ENCODE measurements at regions not wholly inside any gene's neighbourhood (a gene's known extent, or its start where the extent isn't known, plus 50 kb on each side); places are given as distances from the start of the nearest gene placed in this dataset.

DNA sequence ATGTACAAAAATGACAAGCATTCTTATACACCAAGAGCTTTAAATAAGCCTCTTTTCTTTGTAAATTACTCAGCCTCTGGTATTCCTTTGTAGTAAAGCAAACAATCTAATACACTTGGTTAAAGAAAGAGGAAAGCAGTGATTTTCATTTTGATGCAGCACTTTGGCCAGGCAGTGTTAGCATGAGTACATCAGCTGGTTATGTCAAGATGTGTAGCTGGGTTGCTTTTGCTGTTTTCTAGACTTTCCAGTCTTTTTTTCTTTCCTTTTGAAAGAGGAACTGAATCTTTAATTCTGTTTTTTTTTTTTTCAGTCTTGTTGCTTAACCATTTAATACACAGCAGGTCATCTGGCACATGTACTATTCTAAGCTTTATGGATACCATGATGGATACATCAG is 167.1 kb upstream of the AADAT start:
- H3K9me3 ChIP-seq (ENCODE audit: control insufficient read depth in 2 of 2, low read length in 2 of 2): no peaks in the 10 kb centered on the region
- H3K9ac ChIP-seq (ENCODE audit: low read depth in 1 of 2, low read length in 2 of 2): no peak overlapping the region
- no peaks in the 10 kb centered on the region for H3K27me3 ChIP-seq (ENCODE audit: control insufficient read depth in 2 of 2, insufficient read depth in 2 of 2, low read length in 2 of 2)
- no peak overlapping the region for H3K27ac ChIP-seq (ENCODE audit: low read depth in 2 of 2, low read length in 2 of 2)
- no peak overlapping the region for H3K4me3 ChIP-seq (ENCODE audit: low read length in 2 of 2)
- H3K36me3 ChIP-seq (ENCODE audit: control insufficient read depth in 2 of 2, insufficient read depth in 2 of 2, low read length in 2 of 2): no peaks in the 10 kb centered on the region
- H3K4me1 ChIP-seq (ENCODE audit: control insufficient read depth in 2 of 2, insufficient read depth in 2 of 2, low read length in 2 of 2): no peaks in the 10 kb centered on the region

DNA sequence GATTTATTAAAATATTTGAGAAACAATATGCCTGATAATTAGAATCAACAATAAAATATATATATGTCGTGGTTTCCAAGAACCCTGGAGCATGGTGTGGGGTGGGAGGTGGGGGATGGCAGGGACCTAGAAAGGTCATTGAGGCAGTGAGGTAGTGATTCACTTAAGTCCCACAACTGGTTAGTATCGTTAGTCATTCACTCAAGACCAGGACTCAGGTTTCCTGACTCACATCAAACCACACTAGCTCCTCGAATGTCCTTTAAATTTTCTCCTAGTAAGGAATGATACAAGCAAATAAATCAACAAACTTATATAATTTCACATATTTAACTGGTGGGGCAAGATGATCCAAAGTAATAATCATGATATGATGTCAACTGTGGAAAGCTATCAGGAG is 158.8 kb upstream of the AADAT start:
- H3K27me3 ChIP-seq (ENCODE audit: control insufficient read depth in 2 of 2, insufficient read depth in 2 of 2, low read length in 2 of 2): no peaks in the 10 kb centered on the region
- H3K27ac ChIP-seq (ENCODE audit: low read depth in 2 of 2, low read length in 2 of 2): no peak overlapping the region
- H3K9me3 ChIP-seq (ENCODE audit: control insufficient read depth in 2 of 2, low read length in 2 of 2): no peaks in the 10 kb centered on the region
- peaks cover 0 to 11% of the 10 kb centered on the region in 2 donors for H3K4me1 ChIP-seq (ENCODE audit: control insufficient read depth in 2 of 2, insufficient read depth in 2 of 2, low read length in 2 of 2)
- no peak overlapping the region for H3K4me3 ChIP-seq (ENCODE audit: low read length in 2 of 2)
- H3K9ac ChIP-seq (ENCODE audit: low read depth in 1 of 2, low read length in 2 of 2): no peak overlapping the region
- H3K36me3 ChIP-seq (ENCODE audit: control insufficient read depth in 2 of 2, insufficient read depth in 2 of 2, low read length in 2 of 2): no peaks in the 10 kb centered on the region

DNA sequence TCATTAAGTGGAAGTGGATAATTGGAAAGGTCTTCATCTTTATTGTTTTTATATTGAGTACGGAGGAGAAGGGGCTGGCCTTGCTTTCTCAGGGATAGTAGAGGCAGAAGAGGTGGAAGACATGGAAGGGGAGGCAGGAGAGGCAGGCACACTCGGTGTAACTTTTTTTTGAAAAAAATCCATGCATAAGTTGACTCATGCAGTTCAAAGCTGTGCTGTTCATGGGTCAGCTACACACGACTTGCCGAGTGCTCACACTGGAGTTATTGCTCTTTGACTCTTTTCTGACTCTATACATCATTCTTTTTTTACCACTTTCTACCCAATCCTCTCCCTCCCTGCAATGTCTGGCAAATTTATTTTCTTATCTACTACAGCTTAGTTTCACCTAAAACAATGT is 158.3 kb upstream of the AADAT start:
- Histone ChIP-seq H3K27ac (ENCODE audit: low read depth in 2 of 2, low read length in 2 of 2) (no peak overlapping the region), H3K9ac (ENCODE audit: low read depth in 1 of 2, low read length in 2 of 2) (no peak overlapping the region), H3K9me3 (ENCODE audit: control insufficient read depth in 2 of 2, low read length in 2 of 2) (no peaks in the 10 kb centered on the region)

DNA sequence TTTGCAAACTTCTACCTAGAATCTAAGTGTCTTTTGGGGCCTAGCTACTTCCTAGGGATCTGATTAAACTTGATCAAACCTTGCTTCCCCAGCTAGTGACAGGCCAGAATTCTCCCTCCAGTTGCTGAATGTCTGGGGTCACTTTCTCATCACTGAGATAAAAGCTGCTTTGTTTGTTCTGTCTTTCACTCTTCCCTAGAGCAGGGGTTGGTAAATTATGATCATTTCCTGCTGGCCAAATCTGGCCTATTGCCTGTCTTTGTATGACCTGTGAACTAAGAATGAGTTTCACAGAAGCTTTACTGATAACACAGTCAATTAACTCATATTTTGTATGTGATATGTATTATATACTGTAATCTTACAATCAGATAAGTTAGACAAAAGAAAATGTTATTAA is 157.8 kb upstream of the AADAT start:
- H3K9ac ChIP-seq (ENCODE audit: low read depth in 1 of 2, low read length in 2 of 2): no peak overlapping the region
- peaks cover 0 to 11% of the 10 kb centered on the region in 2 donors for H3K4me1 ChIP-seq (ENCODE audit: control insufficient read depth in 2 of 2, insufficient read depth in 2 of 2, low read length in 2 of 2)
- no peak overlapping the region for H3K4me3 ChIP-seq (ENCODE audit: low read length in 2 of 2)
- H3K9me3 ChIP-seq (ENCODE audit: control insufficient read depth in 2 of 2, low read length in 2 of 2): no peaks in the 10 kb centered on the region
- H3K27ac ChIP-seq (ENCODE audit: low read depth in 2 of 2, low read length in 2 of 2): no peak overlapping the region
- no peaks in the 10 kb centered on the region for H3K36me3 ChIP-seq (ENCODE audit: control insufficient read depth in 2 of 2, insufficient read depth in 2 of 2, low read length in 2 of 2)
- H3K27me3 ChIP-seq (ENCODE audit: control insufficient read depth in 2 of 2, insufficient read depth in 2 of 2, low read length in 2 of 2): no peaks in the 10 kb centered on the region

More for the DNA sequence above, 158.3 kb upstream of the AADAT start:
- H3K27me3 ChIP-seq (ENCODE audit: control insufficient read depth in 2 of 2, insufficient read depth in 2 of 2, low read length in 2 of 2): no peaks in the 10 kb centered on the region
- no peaks in the 10 kb centered on the region for H3K36me3 ChIP-seq (ENCODE audit: control insufficient read depth in 2 of 2, insufficient read depth in 2 of 2, low read length in 2 of 2)
- no peak overlapping the region for H3K4me3 ChIP-seq (ENCODE audit: low read length in 2 of 2)
- peaks cover 0 to 11% of the 10 kb centered on the region in 2 donors for H3K4me1 ChIP-seq (ENCODE audit: control insufficient read depth in 2 of 2, insufficient read depth in 2 of 2, low read length in 2 of 2)

DNA sequence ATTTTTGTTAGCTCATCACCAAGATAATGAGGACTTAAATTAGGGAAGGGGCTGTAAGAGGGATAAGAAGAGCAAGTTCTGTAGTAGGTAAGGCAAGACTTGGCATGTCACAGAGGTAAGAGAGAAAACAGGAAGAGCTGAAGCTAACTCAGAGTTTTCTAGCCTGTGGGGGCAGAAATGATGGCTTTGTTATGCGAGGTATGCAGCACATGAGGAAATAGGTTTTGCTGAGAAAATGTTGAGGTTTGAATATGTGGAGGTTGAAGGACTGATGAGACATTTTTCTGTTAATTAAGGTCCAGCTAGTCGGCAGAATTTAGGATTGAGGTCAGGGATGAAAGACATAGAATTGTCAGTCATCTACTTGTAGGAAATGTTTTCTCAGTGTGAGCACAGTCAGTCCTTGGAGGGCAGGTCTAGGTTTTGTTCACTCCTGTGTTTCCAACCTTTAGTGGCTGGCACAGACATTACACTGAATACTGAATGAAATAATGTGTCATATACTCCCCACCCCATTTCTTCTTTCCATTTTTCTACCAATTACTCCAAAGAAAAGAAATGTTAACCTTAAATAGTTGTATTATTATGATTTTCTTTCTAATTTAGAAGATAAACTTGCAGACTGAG is 154.0 kb upstream of the AADAT start:
- Histone ChIP-seq H3K9me3 (ENCODE audit: control insufficient read depth in 2 of 2, low read length in 2 of 2) (no peaks in the 10 kb centered on the region), H3K36me3 (ENCODE audit: control insufficient read depth in 2 of 2, insufficient read depth in 2 of 2, low read length in 2 of 2) (no peaks in the 10 kb centered on the region), H3K27me3 (ENCODE audit: control insufficient read depth in 2 of 2, insufficient read depth in 2 of 2, low read length in 2 of 2) (no peaks in the 10 kb centered on the region), H3K4me3 (ENCODE audit: low read length in 2 of 2) (no peak overlapping the region), H3K4me1 (ENCODE audit: control insufficient read depth in 2 of 2, insufficient read depth in 2 of 2, low read length in 2 of 2) (peaks cover 0 to 11% of the 10 kb centered on the region in 2 donors), H3K9ac (ENCODE audit: low read depth in 1 of 2, low read length in 2 of 2) (no peak overlapping the region), H3K27ac (ENCODE audit: low read depth in 2 of 2, low read length in 2 of 2) (no peak overlapping the region)

DNA sequence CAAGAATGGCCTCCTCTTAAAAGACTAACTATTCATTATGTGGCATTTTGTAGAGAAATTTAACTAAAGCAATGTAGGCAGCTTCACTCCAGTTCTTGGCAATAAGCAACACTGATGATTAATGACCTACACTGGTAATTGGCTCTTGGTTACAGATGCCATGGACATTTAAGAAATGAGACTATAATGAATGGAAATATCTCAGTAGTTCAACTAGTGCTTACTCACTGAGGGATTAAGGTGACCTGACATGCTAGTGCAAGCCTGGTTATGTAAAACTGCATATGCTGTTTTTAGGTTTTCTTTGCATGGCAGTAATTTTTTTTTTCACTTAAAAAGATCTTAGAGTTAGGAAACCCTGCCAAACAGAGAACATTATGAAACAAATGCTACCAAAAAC is 152.7 kb upstream of the AADAT start:
- Histone ChIP-seq H3K27me3 (ENCODE audit: control insufficient read depth in 2 of 2, insufficient read depth in 2 of 2, low read length in 2 of 2) (no peaks in the 10 kb centered on the region), H3K9me3 (ENCODE audit: control insufficient read depth in 2 of 2, low read length in 2 of 2) (no peaks in the 10 kb centered on the region), H3K9ac (ENCODE audit: low read depth in 1 of 2, low read length in 2 of 2) (no peak overlapping the region), H3K4me1 (ENCODE audit: control insufficient read depth in 2 of 2, insufficient read depth in 2 of 2, low read length in 2 of 2) (peaks cover 0 to 8% of the 10 kb centered on the region in 2 donors), H3K4me3 (ENCODE audit: low read length in 2 of 2) (no peak overlapping the region), H3K27ac (ENCODE audit: low read depth in 2 of 2, low read length in 2 of 2) (no peak overlapping the region), H3K36me3 (ENCODE audit: control insufficient read depth in 2 of 2, insufficient read depth in 2 of 2, low read length in 2 of 2) (no peaks in the 10 kb centered on the region)

DNA sequence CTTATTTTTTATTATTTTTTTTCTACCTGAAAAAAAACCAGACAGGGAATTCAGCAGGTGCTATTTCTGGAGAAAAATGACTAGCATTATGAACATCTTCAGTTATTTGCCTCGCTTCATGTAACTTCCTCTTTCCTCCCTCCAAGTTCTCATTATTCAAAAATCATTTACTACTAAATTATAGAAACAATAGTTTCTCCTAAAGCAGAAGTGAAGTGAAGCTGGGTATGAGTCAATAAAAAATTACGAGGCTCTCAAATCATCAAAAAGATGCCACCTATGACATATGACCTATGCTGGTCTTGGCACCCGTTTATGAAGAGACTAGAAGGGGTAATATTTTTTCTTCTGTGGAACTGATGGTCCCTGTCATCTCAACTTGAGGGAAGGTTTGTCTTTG is 145.0 kb upstream of the AADAT start:
- Histone ChIP-seq H3K36me3 (ENCODE audit: control insufficient read depth in 2 of 2, insufficient read depth in 2 of 2, low read length in 2 of 2) (no peaks in the 10 kb centered on the region), H3K4me1 (ENCODE audit: control insufficient read depth in 2 of 2, insufficient read depth in 2 of 2, low read length in 2 of 2) (no peaks in the 10 kb centered on the region), H3K27me3 (ENCODE audit: control insufficient read depth in 2 of 2, insufficient read depth in 2 of 2, low read length in 2 of 2) (no peaks in the 10 kb centered on the region), H3K9me3 (ENCODE audit: control insufficient read depth in 2 of 2, low read length in 2 of 2) (no peaks in the 10 kb centered on the region), H3K4me3 (ENCODE audit: low read length in 2 of 2) (no peak overlapping the region), H3K9ac (ENCODE audit: low read depth in 1 of 2, low read length in 2 of 2) (no peak overlapping the region), H3K27ac (ENCODE audit: low read depth in 2 of 2, low read length in 2 of 2) (no peak overlapping the region)

DNA sequence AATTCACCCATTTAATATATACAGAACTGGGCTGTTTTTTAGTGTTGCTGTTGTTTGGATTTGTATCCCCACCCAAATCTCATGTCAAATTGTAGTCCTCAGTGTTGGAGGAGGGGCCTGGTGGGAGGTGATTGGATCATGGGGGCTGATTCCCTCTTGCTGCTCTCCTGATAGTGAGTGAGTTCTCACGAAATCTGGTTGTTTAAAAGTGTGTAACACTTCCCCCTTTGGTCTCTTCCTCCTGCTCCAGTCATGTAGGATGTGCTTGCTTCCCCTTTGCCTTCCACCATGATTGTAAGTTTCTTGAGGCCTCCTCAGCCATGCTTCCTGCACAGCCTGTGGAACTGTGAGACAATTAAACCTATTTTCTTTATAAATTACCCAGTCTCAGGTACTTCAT is 141.6 kb upstream of the AADAT start:
- H3K27ac ChIP-seq (ENCODE audit: low read depth in 2 of 2, low read length in 2 of 2): no peak overlapping the region
- H3K9ac ChIP-seq (ENCODE audit: low read depth in 1 of 2, low read length in 2 of 2): no peak overlapping the region
- H3K9me3 ChIP-seq (ENCODE audit: control insufficient read depth in 2 of 2, low read length in 2 of 2): no peaks in the 10 kb centered on the region
- no peaks in the 10 kb centered on the region for H3K4me1 ChIP-seq (ENCODE audit: control insufficient read depth in 2 of 2, insufficient read depth in 2 of 2, low read length in 2 of 2)
- H3K36me3 ChIP-seq (ENCODE audit: control insufficient read depth in 2 of 2, insufficient read depth in 2 of 2, low read length in 2 of 2): no peaks in the 10 kb centered on the region
- no peak overlapping the region for H3K4me3 ChIP-seq (ENCODE audit: low read length in 2 of 2)
- no peaks in the 10 kb centered on the region for H3K27me3 ChIP-seq (ENCODE audit: control insufficient read depth in 2 of 2, insufficient read depth in 2 of 2, low read length in 2 of 2)

DNA sequence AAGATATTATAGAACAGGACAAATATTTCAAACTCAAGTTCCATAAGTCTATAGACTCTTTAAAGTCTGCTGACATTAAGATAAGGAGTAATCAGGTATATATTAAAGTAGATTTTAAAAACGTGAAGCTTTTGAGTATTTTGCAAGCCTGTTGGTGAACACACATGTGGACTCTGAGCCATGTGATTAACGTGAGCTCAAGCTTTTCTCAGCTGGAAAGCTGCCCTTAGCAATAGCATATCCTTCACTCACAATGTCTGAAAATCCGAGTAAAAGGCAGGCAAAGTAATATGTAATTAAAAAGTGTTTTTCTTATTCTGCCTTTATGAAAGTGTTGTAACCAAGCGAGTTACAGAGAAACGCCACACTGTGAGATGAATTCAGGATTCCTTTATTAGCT is 140.5 kb upstream of the AADAT start:
- no peaks in the 10 kb centered on the region for H3K9me3 ChIP-seq (ENCODE audit: control insufficient read depth in 2 of 2, low read length in 2 of 2)
- no peaks in the 10 kb centered on the region for H3K4me1 ChIP-seq (ENCODE audit: control insufficient read depth in 2 of 2, insufficient read depth in 2 of 2, low read length in 2 of 2)
- no peak overlapping the region for H3K27ac ChIP-seq (ENCODE audit: low read depth in 2 of 2, low read length in 2 of 2)
- H3K27me3 ChIP-seq (ENCODE audit: control insufficient read depth in 2 of 2, insufficient read depth in 2 of 2, low read length in 2 of 2): no peaks in the 10 kb centered on the region
- H3K9ac ChIP-seq (ENCODE audit: low read depth in 1 of 2, low read length in 2 of 2): no peak overlapping the region
- no peaks in the 10 kb centered on the region for H3K36me3 ChIP-seq (ENCODE audit: control insufficient read depth in 2 of 2, insufficient read depth in 2 of 2, low read length in 2 of 2)
- no peak overlapping the region for H3K4me3 ChIP-seq (ENCODE audit: low read length in 2 of 2)

DNA sequence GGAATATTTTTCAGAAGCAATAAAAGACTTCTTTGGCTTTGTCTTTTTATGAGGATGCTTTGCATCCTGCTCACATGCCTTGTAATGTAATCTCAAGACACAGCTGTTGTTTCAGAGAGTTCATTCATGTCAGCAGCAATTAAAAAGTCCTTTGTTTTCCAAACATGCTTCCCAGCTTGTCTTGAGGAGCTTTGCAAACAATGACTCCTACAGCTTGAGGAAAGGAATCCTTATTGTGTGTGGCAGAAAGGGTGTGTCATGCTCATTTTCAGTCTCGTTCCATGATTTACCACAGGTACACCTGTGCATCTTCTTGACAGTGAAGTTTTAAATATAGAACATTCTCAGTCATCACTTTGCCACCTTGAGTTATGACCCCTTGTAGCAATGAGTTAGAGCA is 139.2 kb upstream of the AADAT start:
- no peak overlapping the region for H3K27ac ChIP-seq (ENCODE audit: low read depth in 2 of 2, low read length in 2 of 2)
- H3K27me3 ChIP-seq (ENCODE audit: control insufficient read depth in 2 of 2, insufficient read depth in 2 of 2, low read length in 2 of 2): no peaks in the 10 kb centered on the region
- no peak overlapping the region for H3K9ac ChIP-seq (ENCODE audit: low read depth in 1 of 2, low read length in 2 of 2)
- no peak overlapping the region for H3K4me3 ChIP-seq (ENCODE audit: low read length in 2 of 2)
- no peaks in the 10 kb centered on the region for H3K4me1 ChIP-seq (ENCODE audit: control insufficient read depth in 2 of 2, insufficient read depth in 2 of 2, low read length in 2 of 2)
- H3K9me3 ChIP-seq (ENCODE audit: control insufficient read depth in 2 of 2, low read length in 2 of 2): no peaks in the 10 kb centered on the region
- no peaks in the 10 kb centered on the region for H3K36me3 ChIP-seq (ENCODE audit: control insufficient read depth in 2 of 2, insufficient read depth in 2 of 2, low read length in 2 of 2)

DNA sequence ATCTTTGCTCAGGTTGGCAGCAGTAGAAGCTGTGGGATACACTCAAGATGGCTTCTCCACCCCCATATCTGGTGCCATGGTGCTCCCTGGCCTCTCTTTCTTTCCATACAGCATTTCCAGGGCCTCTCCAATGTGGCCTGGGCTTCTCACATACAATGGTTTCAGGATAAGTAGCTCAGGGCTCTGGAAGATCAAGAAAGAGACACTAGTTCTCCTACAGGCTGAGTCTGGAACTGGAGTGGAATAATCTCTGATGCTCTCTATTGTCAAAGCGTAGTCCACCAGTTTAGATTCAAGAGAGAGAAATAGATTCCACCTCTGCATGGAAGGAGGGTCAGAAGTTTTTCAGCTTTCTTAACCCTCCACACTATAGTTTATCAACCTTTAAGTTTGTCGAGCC is 138.2 kb upstream of the AADAT start:
- H3K9ac ChIP-seq (ENCODE audit: low read depth in 1 of 2, low read length in 2 of 2): no peak overlapping the region
- H3K27ac ChIP-seq (ENCODE audit: low read depth in 2 of 2, low read length in 2 of 2): no peak overlapping the region
- H3K27me3 ChIP-seq (ENCODE audit: control insufficient read depth in 2 of 2, insufficient read depth in 2 of 2, low read length in 2 of 2): no peaks in the 10 kb centered on the region
- no peaks in the 10 kb centered on the region for H3K36me3 ChIP-seq (ENCODE audit: control insufficient read depth in 2 of 2, insufficient read depth in 2 of 2, low read length in 2 of 2)
- no peaks in the 10 kb centered on the region for H3K4me1 ChIP-seq (ENCODE audit: control insufficient read depth in 2 of 2, insufficient read depth in 2 of 2, low read length in 2 of 2)
- H3K9me3 ChIP-seq (ENCODE audit: control insufficient read depth in 2 of 2, low read length in 2 of 2): no peaks in the 10 kb centered on the region
- H3K4me3 ChIP-seq (ENCODE audit: low read length in 2 of 2): no peak overlapping the region

All from mucosa of rectum (tissue), 2 donors.